GM18498 (cell line): ENCODE measurements at regions not wholly inside any gene's neighbourhood (a gene's known extent, or its start where the extent isn't known, plus 50 kb on each side); places are given as distances from the start of the nearest gene placed in this dataset.

Experiments
- ATAC-seq: cut with Tn5 transposase; IDR thresholded peaks from one replicate; pipeline ENCODE4 v1.9.1; 2021; ENCODE audit warnings: mild to moderate bottlenecking, moderate library complexity; ENCODE audit not compliant: unreplicated experiment

DNA sequence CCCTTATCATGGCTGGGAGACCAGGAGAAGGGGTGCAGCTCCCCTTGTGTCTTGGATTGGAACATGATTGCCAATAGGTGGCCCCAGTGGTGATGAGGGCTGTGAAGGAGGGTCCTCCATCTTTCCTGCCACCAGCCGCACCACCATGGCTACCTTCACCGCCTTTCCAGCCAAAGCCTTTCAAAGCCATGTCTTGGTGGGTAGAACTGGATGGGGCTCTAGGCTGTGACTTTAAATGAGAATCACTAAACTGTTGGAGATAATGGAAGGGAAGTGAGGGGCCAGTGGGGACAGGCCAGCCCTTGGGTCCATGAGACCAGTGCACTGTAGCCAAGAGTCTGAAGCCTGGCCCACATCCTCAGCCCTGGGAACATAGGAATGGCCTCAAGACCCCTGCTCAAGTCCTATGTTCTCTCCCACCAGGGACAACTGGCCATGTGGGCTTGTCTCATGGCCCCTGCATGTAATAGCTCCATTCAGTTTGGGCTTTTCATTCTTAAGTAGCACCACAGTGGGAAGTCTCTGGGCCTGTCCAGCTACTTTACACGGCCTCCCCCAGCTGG lies 345.7 kb downstream of the DYSF start:
- ATAC-seq: no peak

DNA sequence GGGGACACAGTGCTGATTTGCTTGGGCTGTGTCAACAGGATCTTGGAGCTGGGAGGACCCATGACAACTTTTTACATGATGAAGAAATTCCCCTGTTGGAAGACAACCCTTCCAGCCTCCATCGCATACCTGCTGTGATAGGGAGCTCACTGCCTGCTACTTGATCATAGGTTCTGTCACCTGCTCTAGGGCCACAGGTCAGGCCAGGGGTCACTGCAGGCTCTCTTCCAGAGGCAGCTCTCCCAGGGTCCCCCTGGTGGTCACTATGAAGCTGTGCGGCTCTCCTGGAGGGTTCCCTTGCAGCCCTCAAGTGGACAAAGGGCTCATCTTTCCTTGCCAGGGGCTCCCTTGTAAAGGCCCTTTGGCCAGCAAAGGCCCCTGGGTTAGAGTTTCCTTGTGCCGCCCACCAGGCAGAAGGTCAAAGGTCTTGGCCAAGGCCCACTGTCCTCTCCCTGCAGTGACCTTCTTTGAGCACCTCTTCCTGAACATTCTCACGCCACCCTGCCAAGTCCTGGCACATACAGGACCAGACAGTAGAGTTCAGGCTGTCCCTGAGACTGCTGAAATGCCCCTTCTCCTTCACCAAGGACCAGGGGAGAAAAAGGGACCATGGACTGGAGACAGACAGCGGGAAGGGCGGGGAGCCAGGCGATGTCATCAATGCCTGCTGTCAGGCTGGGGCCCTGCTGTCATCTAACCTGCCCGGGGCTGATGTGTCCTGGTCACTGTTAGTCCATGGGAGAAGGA lies 345.1 kb downstream of the DYSF start:
- peak; percentile 73 for ATAC-seq

DNA sequence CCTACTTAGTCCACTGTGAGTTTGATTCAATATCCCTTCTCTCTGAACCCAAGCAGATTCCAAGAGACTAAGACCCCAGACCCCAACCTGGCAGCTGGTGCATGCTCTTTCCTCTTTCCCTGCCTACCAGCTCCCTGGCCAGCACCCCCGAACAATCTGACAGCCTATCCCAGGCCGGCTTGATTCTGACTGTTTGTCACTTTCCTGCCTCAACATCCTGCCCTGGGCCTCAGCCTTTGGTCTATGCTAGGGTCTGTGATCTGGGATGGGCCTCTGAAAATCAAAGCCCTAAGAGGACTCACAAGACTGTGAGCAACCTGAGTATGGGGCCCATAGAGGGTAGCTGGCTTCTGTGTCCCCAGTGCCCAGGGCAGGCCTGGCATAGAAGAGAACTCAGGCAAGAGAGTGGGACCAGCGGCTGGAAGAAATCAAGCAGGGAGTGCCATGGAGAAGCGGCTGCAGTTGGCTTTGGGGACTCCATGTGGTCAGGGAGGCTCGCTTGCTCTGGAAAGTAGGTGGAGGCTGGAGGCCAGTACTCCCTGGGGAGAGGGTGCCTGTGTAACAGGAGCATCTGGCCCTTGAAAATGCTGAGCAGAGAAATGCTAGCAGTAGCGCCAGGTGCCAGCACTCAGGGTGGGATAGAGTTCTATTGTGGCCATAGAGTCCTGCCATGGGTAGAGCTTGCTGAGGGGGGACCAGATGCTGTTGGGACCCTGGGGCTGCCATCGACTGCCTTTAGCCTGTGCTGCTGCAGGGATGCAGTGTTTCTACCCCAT lies 343.9 kb downstream of the DYSF start:
- ATAC-seq: no peak

DNA sequence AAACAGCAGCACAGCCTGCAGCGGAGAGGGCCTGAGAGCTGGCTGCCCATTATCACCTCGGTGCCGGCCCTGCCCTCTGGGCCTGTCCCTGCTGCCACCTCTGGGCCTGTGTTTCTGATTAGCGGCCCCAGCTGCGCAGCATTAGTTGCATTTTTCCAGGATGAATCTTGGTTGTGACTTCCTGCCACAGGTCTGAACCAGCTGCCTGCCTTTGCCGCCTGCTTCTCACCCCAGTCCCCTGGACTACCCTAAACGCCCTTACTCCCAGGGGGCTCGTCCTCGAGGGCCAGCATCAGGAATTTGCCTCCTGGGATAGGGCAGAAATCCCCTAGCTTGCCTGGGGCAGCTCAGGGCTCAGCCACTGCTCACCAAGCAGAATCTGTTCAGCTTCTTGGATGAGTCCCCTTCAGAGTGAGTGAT lies 342.8 kb downstream of the DYSF start:
- no peak for ATAC-seq

DNA sequence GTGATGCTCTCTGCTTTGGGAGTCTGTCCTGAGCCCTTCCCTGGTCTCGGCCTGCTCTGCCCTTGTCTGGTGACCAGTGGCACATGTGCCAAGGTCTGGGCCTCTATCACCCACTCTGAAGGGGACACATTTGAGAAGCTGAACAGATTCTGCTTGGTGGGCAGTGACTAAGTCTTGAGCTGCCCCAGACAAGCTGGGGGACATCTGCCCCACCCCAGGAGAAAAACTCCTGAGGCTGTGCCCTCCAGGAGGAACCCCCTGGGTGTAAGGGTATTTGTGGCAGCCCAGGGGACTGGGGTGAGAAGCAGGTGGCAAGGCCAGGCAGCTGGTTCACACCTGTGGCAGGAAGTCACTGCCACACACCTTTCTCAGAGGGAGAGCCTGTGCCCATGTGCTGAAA lies 342.1 kb downstream of the DYSF start:
- ATAC-seq: no peak

DNA sequence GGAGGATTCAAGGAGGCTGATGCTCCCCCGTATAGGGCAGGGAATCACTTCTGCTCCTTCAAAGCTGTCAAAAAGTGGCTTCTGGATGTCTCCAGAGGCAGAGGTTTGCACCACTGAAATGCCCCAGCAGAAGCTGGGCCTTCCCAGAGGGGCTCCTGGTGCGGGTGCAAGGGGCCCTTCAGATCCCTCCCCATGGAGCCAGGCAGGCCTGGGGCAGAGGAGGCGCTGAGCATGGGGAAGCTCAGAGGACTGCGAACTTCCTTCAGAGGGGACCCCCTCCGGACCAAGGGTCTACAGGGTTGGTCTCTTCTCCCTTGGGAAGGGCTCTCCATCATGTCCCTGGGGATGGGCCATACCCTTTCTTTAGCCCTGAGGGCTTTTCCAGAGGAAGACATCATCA lies 341.2 kb downstream of the DYSF start:
- no peak for ATAC-seq

DNA sequence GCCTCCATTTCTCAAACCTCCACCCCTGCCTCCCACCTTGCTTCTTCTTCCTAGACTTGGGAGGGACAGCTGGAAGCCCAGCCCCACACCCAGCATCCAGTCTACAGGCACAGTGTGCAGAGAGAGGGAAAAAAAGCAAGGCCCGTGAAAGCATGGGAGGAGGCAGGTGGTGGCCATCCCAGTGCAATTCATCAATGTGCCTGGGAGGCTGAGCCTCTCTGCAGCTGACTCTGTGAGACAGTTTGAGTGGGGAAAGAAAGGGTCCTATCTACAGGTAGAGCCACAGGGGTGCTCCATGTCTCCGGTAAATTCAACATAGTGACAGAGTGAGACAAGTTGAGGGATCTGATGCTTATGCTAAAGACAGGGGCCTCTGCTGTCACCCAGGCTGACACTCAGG lies 340.6 kb downstream of the DYSF start:
- no peak for ATAC-seq

DNA sequence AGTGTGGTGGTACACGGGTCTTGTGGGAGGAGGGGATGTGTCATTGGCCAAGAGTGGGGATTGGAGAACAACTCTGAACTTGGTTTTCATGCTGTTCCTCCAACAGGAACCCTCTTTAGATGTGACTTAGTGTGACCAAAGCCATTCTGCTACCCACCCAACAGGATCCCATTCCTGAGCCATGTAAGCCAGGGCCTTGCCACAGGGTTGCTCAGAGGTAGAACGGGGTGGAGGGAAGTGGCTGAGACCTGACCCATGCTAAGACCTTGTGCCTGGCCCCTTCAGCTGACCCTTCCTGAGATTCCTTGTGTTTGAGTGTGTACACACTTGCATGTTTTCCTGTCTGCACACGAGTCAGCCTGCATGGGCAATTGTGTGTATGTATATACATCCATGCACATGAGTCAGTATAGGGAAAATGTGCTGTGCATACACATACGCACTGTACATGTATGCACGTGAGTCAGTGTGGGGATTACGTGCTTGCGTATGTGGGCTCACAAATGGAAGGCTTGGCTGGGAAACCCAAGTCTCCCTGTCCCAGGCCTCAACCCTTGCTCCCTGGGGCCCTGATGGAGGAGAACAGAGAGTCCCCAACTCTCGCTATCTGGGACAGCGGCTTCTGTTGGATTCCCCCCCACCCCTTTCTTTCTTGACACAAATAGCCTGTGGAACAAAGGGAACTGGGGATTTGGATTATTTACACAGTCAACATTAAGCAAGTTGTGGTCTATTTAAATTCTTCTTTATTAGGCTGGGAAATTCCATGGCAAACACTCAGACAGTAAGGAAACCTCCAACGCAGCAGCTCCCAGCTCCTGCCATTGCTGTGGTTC lies 339.8 kb downstream of the DYSF start:
- no peak for ATAC-seq

DNA sequence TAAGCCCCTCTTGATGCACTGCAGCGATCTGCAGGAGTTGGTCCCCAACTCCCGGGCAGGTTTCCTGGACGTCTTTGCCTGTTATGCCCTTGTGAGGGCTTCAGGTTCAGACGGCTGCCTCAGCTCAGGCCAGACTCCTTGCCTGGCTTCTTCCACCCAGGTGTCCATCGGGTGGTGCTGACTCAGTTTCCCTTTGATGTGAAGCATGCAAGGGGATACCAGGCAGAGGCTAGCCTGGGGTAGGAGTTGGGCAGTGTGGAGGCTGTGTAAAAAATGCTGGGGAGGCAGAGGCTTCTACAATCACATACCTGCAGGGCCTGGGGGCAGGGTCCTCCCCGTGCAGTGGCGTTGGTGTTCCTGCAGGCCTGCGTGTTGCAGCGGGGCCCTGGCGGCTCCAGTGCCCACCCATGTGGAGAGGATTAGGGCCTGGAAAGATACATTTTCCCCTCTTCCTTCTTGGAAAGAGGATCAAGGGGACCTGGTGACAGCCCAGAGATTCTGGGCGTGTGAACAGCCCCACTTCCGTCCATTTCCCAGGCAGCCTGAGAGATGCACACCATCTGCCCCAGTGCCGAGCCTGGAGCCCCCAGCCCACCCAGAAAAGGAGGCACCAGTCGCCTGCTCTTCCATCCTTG lies 338.3 kb downstream of the DYSF start:
- ATAC-seq: no peak

DNA sequence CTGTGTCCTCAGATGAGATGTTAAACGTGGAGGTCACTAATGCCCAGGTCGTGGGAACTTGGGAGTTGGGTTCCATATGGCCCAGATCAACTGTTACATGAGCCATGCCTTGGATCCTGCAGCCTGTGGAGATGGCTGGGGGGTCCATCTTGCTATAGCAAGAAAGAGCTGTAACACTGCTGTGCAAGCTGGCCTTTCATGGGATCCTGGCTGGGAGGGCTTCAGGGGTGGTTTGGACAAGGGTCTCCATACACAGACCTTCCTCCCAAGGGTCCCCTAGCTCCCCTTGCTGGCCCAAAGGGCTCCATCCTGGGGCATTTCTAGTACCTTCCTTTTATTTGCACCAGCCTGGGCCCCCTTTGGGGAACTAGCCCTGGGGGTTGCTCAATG lies 337.7 kb downstream of the DYSF start:
- ATAC-seq: no peak

DNA sequence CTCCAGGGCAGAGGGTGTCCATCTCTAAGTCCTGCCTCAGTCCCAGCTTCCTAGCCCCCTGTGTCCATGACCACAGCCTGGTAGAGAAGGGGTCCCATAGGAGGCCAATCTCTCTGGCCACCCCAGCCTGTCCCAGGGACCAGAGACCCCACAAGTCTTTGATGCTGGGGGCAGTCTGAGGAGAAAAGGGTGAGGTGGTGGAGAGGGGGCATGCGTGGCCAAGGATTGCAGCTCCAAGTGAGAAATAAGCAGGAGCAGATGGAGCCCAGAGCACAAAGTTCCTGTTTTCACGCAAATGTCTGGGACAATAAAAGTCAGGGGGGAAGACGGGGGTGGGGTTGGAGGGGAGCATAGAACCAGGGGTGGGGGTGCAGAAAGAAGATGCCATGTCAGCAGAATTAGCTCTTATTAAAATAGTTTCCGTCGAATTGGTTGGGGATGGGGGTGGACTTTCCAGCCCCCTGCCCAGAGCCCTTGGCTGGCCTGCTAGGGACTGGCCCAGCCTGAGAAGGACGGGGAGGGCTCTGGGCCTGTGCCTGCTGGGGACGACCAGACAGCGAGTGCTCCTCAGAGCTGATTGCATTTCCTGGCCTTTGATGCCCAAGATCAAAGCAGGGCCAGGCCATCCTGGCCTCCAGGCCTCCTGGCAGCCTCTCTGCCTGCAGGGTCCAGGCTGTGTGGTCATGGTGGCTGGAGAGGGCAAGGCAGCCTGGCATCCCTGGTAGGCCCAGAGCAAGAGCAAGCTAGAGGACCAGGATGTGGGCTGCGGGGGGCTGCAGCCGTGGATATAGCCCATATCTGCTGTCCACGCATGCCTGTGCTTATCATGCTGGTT lies 337.1 kb downstream of the DYSF start:
- no peak for ATAC-seq

DNA sequence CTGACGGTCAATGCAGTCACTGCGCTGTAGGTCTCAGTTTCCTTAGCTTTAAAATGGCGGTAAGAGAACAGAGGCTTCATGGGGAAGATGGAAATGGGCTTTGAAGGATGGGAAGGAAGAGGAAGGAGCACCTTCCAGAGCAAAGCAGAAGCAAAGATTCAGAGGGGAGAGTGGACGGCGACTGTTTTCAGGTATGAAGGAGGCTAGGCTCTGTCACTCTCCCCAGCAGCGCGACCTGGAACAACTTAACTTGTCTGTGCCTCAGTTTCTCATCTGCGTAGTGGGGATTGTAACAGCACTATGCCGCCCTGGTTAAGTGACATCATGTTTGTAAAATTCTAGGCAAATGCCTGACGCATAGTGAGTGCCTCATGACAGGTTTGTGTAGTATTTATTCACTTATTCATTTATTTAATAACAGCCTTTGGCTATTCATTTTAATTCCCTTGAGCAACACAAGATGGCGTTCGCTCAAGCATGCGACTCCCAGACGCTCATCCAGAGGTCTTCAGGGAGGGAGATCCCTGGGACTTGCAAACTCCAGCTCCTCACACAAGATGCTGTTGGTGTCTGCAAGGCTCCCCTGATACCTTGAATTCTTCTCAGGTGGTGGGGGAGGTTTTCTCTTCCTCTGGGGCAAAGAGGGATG lies 336.3 kb downstream of the DYSF start:
- ATAC-seq: no peak

DNA sequence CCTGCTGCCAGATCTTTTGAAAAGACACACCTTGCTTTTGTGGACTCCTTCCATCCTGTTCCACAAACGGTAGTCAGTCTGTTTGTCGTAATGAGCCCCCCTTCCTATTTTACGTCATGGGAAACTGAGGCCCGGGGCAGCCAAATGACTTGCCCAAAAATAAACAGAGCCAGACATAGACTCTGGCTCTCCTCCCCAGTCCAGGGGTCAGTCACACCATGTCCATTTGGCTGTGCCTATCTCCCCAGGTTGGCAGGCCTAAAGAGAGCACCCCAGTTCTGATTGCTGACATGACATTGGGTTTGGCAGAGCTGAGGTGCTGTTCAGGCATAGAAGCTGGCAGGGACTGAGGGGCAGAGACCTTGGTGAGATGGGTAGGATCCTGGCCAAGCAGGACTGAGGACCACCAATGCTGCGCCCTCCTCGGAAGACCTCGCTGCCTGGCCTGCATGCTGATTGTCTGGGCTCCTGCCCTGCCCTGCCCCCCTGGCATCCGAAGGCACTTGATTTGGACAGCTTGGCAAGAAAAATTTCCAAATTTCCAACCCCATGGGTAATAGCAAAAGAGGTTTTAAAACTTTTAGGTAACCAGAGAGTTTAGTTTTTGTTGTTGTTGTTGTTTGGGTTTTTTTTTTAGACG lies 335.4 kb downstream of the DYSF start:
- no peak for ATAC-seq

DNA sequence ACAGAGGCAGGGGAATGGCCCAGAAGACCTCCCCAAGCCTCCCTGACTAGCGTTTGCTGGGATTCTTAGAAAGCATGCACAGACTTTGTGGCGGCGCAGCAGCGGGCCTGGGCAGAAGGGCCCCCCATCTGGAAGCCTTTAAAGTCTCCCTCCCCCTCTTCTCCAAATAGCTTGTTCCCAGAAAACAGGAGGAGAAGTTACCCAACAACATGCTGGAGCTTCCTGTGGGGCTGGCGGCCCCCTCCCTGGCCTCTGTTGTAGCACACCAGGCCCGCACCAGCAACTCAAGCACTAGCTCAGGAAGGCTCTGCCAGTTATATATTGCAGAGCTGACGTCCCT lies 334.8 kb downstream of the DYSF start:
- no peak for ATAC-seq

DNA sequence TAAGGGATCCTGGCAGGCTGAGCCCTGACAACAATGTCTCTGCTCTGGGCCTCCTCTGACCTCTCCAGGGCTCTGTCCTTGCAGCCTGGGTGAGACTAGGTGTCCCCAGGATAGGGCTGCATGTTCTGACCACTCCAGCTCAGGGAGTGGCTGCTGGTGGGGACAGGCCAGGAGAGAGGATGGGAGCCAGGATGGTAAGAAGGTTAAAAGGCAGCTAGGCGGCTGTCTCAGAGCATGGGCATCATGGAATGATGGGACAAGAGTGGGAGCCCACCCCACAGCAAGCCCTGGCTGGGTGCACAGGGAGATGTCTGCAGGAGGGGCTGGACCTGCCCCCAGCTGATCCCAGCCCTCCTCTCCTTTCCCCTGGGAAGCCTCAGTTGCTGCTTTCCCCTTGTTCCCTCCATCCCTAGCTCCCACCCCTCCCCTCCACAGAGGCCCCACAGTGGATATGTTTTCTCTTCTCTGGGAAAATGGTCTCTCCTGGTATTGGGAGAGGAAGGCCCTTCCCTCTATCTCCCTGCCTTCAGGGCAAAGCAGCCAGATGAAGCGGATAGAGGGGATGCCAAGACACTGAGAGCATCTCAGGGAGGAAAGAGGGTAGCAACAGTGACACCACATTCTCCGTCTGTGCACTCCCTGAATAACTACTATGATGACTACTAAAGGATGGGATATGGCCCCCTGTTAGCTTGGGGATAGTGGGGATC lies 334.3 kb downstream of the DYSF start:
- no peak for ATAC-seq

DNA sequence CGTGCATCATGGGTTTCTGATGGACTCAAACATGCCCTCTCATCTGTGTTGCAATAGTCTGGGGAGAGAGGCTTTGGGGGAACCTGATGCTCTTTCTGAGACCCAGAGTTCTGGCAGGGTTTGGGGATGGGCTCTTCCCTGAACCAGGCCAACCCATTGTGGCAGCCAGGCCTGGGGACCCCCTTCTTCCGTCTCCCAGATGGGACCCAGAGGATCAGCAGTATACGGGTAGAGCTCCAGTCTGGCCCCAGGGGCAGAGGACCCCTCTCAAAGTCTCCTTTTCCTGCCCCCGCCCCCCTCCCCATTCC lies 333.7 kb downstream of the DYSF start:
- ATAC-seq: no peak

DNA sequence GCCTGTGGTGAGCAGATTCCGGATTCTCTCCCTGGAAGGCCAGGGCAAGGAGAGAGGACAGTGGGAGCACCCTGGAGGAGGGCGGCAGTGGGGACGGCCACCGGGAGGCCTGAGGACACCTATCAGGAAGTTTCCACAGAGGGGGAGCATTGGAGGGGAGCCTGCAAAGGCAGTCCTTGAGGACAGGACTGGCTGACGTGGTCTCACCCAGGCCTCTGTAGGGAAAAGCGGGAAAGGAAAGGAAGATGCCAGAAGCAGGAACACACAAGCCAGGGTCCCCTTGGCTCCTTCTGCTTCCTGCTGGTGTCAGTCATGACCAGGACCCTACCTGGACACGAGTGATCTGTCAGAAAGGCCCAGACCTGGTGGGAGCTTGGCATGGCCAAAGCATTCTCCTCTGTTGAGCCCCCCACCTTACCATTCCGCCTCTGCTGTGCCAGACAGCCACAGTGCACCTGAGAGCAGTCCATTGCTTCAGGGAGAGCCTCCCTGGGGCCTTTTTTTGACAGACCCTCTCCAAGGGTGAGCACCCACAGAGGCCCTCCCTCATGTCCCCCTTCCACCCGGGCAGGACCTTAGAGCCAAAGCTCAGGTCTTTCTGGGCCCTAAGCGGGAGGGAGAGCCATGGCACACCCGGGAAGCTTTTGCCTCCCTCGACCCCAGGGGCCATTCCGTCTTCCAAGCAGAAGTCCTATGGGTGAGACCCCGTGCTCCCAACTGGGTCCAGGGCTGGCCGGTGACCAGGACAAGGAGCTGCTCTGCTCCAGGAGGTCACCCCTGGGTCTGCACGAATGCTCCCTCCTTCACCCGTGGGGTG lies 333.1 kb downstream of the DYSF start:
- no peak for ATAC-seq

DNA sequence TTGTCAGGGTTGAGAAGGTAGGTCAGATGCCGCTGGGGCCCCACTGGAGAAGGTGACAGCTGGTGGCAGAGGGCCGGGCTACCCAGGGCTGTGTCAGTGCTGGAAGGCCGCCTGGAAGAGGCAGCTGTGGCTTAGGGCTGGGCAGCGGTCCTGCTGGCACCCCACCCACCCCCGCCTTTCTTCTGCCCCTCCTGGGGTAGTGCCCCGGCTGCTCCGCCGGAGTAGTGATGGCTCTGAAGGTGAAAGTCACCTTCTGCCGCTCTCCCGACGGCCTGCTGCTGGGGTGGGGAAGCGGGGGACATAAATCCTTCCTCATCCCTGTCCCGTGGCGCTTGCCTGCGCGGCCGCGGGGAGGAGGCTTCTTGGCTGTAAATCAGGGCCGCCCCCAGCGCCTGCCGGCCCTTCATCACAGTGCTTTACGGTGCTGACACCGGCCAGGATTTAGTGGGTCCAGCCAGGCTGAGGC lies 332.2 kb downstream of the DYSF start:
- ATAC-seq: no peak
